Peyer's patch (tissue), 4 donors: ENCODE measurements at regions not wholly inside any gene's neighbourhood (a gene's known extent, or its start where the extent isn't known, plus 50 kb on each side); places are given as distances from the start of the nearest gene placed in this dataset.

ENCODE experiments used
- DNase-seq, 3 donors: peaks; one replicate each; pipeline ENCODE4 v3.0.0-alpha.2; 2017 to 2019
- H3K27ac ChIP-seq, 4 donors: fragments of 200-600 bp; sonication (generic); one replicate each; pipeline ENCODE4 v1.5.1; 2016 to 2019
- H3K27me3 ChIP-seq, 2 donors: fragments of 200-600 bp; sonication (generic); one replicate each; pipeline ENCODE4 v1.5.1; 2019
- H3K36me3 ChIP-seq, 3 donors: fragments of 200-600 bp; sonication (generic); one replicate each; pipeline ENCODE4 v1.5.1; 2016 to 2019
- H3K4me1 ChIP-seq, 4 donors: fragments of 200-600 bp; sonication (generic); one replicate each; pipeline ENCODE4 v1.5.1; 2016 to 2019
- H3K4me3 ChIP-seq, 4 donors: fragments of 200-600 bp; sonication (generic); 1 replicate in 3 of 4; 2 replicates in 1 of 4; pipeline ENCODE4 v1.5.1; 2016 to 2019; ENCODE audit warnings: mild to moderate bottlenecking in 1 of 4
- H3K9me3 ChIP-seq, 4 donors: fragments of 200-600 bp; sonication (generic); one replicate each; pipeline ENCODE4 v1.5.1; 2016 to 2019; ENCODE audit warnings: mild to moderate bottlenecking in 1 of 4
- CTCF ChIP-seq, 6 experiments: fragments of 450-650 bp in 4 of 6; fragments of 200-600 bp in 2 of 6; sonication (generic) in 1 of 6; IDR thresholded peaks; one replicate each; pipeline ENCODE4 v1.5.1; 2017 to 2019; ENCODE audit warnings: antibody characterized with exemption in 6 of 6, mild to moderate bottlenecking in 3 of 6, moderate library complexity in 1 of 6
- POLR2A ChIP-seq, 2 donors: fragments of 450-650 bp; IDR thresholded peaks; one replicate each; pipeline ENCODE4 v1.5.1; 2017; ENCODE audit warnings: antibody characterized with exemption in 2 of 2, mild to moderate bottlenecking in 2 of 2, moderate library complexity in 2 of 2

GRCh38 chrX:8036914-8037313 lies 109.7 kb upstream of the PNPLA4 start:
- no peak for DNase-seq
- Histone ChIP-seq H3K27ac (no peak overlapping the region), H3K4me3 (no peak overlapping the region), H3K4me1 (no peaks in the 10 kb centered on the region), H3K36me3 (no peaks in the 10 kb centered on the region), H3K9me3 (no peaks in the 10 kb centered on the region), H3K27me3 (no peaks in the 10 kb centered on the region)
- TF ChIP-seq POLR2A (IDR thresholded peaks at IDR 0.05), result no peak
- no peak for TF ChIP-seq CTCF (IDR thresholded peaks at IDR 0.05)

GRCh38 chrX:8034058-8034457 lies 106.8 kb upstream of the PNPLA4 start:
- Histone ChIP-seq H3K4me3 (no peak overlapping the region), H3K9me3 (no peaks in the 10 kb centered on the region), H3K4me1 (no peaks in the 10 kb centered on the region), H3K27ac (no peak overlapping the region), H3K36me3 (no peaks in the 10 kb centered on the region), H3K27me3 (no peaks in the 10 kb centered on the region)
- TF ChIP-seq POLR2A (IDR thresholded peaks at IDR 0.05) (no peak), CTCF (IDR thresholded peaks at IDR 0.05) (no peak)
- DNase-seq, result no peak

- TF ChIP-seq CTCF (IDR thresholded peaks at IDR 0.05), result no peak
- TF ChIP-seq POLR2A (IDR thresholded peaks at IDR 0.05), result no peak
- Histone ChIP-seq H3K27ac (no peak overlapping the region), H3K9me3 (no peaks in the 10 kb centered on the region), H3K36me3 (no peaks in the 10 kb centered on the region), H3K4me1 (no peaks in the 10 kb centered on the region), H3K27me3 (no peaks in the 10 kb centered on the region), H3K4me3 (no peak overlapping the region)
- no peak for DNase-seq
Measured at GRCh38 chrX:8033175-8033574, 106.0 kb upstream of the PNPLA4 start.

GRCh38 chrX:8030361-8030760 lies 103.1 kb upstream of the PNPLA4 start:
- no peak for DNase-seq
- TF ChIP-seq CTCF (IDR thresholded peaks at IDR 0.05) (no peak), POLR2A (IDR thresholded peaks at IDR 0.05) (no peak)
- Histone ChIP-seq H3K27me3 (no peaks in the 10 kb centered on the region), H3K4me3 (no peak overlapping the region), H3K36me3 (no peaks in the 10 kb centered on the region), H3K9me3 (no peaks in the 10 kb centered on the region), H3K4me1 (no peaks in the 10 kb centered on the region), H3K27ac (no peak overlapping the region)

- TF ChIP-seq POLR2A (IDR thresholded peaks at IDR 0.05), result no peak
- TF ChIP-seq CTCF (IDR thresholded peaks at IDR 0.05), result no peak
- no peak overlapping the region for H3K27ac ChIP-seq
- no peaks in the 10 kb centered on the region for H3K9me3 ChIP-seq
- H3K27me3 ChIP-seq, result no peaks in the 10 kb centered on the region
- H3K4me3 ChIP-seq, result no peak overlapping the region
- no peak for DNase-seq
- no peaks in the 10 kb centered on the region for H3K36me3 ChIP-seq
- no peaks in the 10 kb centered on the region for H3K4me1 ChIP-seq
Measured at GRCh38 chrX:8027827-8028226, 100.6 kb upstream of the PNPLA4 start.

- Histone ChIP-seq H3K27ac (no peak overlapping the region), H3K4me3 (no peak overlapping the region), H3K4me1 (no peaks in the 10 kb centered on the region), H3K36me3 (no peaks in the 10 kb centered on the region), H3K27me3 (no peaks in the 10 kb centered on the region), H3K9me3 (no peaks in the 10 kb centered on the region)
- TF ChIP-seq POLR2A (IDR thresholded peaks at IDR 0.05) (no peak), CTCF (IDR thresholded peaks at IDR 0.05) (no peak)
- no peak for DNase-seq
Measured at GRCh38 chrX:8025705-8026104, 98.5 kb upstream of the PNPLA4 start.
